SK-N-SH (cell line): ENCODE measurements at regions not wholly inside any gene's neighbourhood (a gene's known extent, or its start where the extent isn't known, plus 50 kb on each side); places are given as distances from the start of the nearest gene placed in this dataset.

Experiments
- CTCF ChIA-PET: fragments of 300-600, 350-600 bp; formaldehyde crosslinking; extraction: SDS; loops from one replicate; lab custom pipeline; 2021; lab: Yijun Ruan, JAX
- POLR2A ChIA-PET: fragments of 350-600 bp; sonication (Branson Sonifier 250); formaldehyde crosslinking; extraction: SDS; loops from one replicate; lab custom pipeline; 2020; ENCODE audit warnings: antibody characterized with exemption, inconsistent platforms; lab: Yijun Ruan, JAX
- DNase-seq: peaks from one replicate; pipeline ENCODE4 v3.0.0; 2012
- H2AFZ ChIP-seq: fragments of 200-600 bp; sonication (generic); 2 replicates; pipeline ENCODE4 v1.8.1; 2016; ENCODE audit warnings: antibody characterized with exemption, mild to moderate bottlenecking, low read depth
- H3F3A ChIP-seq: fragments of 200-600 bp; sonication (generic); replicated peaks from 2 replicates; pipeline ENCODE3; 2016; ENCODE audit warnings: antibody characterized with exemption, mild to moderate bottlenecking; ENCODE audit not compliant: insufficient read depth
- H3K27ac ChIP-seq, 2 experiments: fragments of 200-500 bp in 1 of 2; fragments of 200-600 bp in 1 of 2; sonication (Bioruptor generic) in 1 of 2; sonication (generic), shearing (Covaris generic) in 1 of 2; 2 replicates each; pipeline versions ENCODE4 v1.5.1 to v1.6.1; 2014 to 2016; ENCODE audit warnings: low read depth in 2 of 2, inconsistent platforms in 1 of 2, low read length in 1 of 2, mild to moderate bottlenecking in 1 of 2, mixed read lengths in 1 of 2
- H3K27me3 ChIP-seq: fragments of 200-600 bp; sonication (generic), shearing (Covaris generic); 2 replicates; pipeline ENCODE4 v1.6.1; 2016; ENCODE audit warnings: mixed run types; ENCODE audit not compliant: insufficient read depth
- H3K36me3 ChIP-seq, 2 experiments: fragments of 200-500 bp in 1 of 2; fragments of 200-600 bp in 1 of 2; sonication (Bioruptor generic) in 1 of 2; sonication (generic) in 1 of 2; replicated peaks in 1 of 2; 2 replicates each; pipeline versions ENCODE3 to v1.5.1; 2014 to 2016; ENCODE audit warnings: low read length in 1 of 2, mild to moderate bottlenecking in 1 of 2; ENCODE audit not compliant: insufficient read depth in 2 of 2, control insufficient read depth in 1 of 2
- H3K4me1 ChIP-seq, 2 experiments: fragments of 200-500 bp in 1 of 2; fragments of 200-600 bp in 1 of 2; sonication (Bioruptor generic) in 1 of 2; sonication (generic), shearing (Covaris generic) in 1 of 2; 2 replicates each; pipeline versions ENCODE4 v1.5.1 to v1.6.1; 2014 to 2016; ENCODE audit warnings: low read depth in 1 of 2, low read length in 1 of 2, mixed run types in 1 of 2; ENCODE audit not compliant: insufficient read depth in 2 of 2, control insufficient read depth in 1 of 2
- H3K4me2 ChIP-seq: fragments of 200-600 bp; sonication (generic), shearing (Covaris generic); 2 replicates; pipeline ENCODE4 v1.6.1; 2017; ENCODE audit warnings: mixed run types
- H3K4me3 ChIP-seq, 2 experiments: fragments of 200-500 bp in 1 of 2; fragments of 200-600 bp in 1 of 2; sonication (Bioruptor generic) in 1 of 2; sonication (generic), shearing (Covaris generic) in 1 of 2; 2 replicates each; pipeline versions ENCODE4 v1.5.1 to v1.8.1; 2014 to 2016; ENCODE audit warnings: low read depth in 2 of 2, inconsistent platforms in 1 of 2, low read length in 1 of 2, mild to moderate bottlenecking in 1 of 2, mixed read lengths in 1 of 2, moderate library complexity in 1 of 2
- H3K79me2 ChIP-seq: fragments of 200-600 bp; sonication (generic); 2 replicates; pipeline ENCODE4 v1.8.1; 2017; ENCODE audit warnings: mild to moderate bottlenecking; ENCODE audit not compliant: insufficient read depth
- H3K9ac ChIP-seq: fragments of 200-600 bp; sonication (generic); 2 replicates; pipeline ENCODE4 v1.6.1; 2017; ENCODE audit warnings: mixed run types
- H3K9me2 ChIP-seq: fragments of 200-600 bp; sonication (generic); 2 replicates; pipeline ENCODE4 v1.6.1; 2017; ENCODE audit warnings: mixed run types
- H3K9me3 ChIP-seq: fragments of 200-600 bp; sonication (generic); 2 replicates; pipeline ENCODE4 v1.6.1; 2017; ENCODE audit warnings: mixed run types, mild to moderate bottlenecking, moderate library complexity
- H4K20me1 ChIP-seq: fragments of 200-600 bp; sonication (generic); 2 replicates; pipeline ENCODE4 v1.6.1; 2017; ENCODE audit warnings: mild to moderate bottlenecking, mixed run types; ENCODE audit not compliant: insufficient read depth
- CHD2 ChIP-seq: fragments of 150-350 bp; IDR thresholded peaks from 2 replicates; pipeline ENCODE4 v1.6.1; 2018; ENCODE audit warnings: low read length; ENCODE audit not compliant: partially characterized antibody
- EP300 ChIP-seq, 2 experiments: IDR thresholded peaks; 2 replicates each; pipeline versions ENCODE4 v1.4.0 to v1.6.1; 2012; ENCODE audit warnings: borderline replicate concordance in 1 of 2, low read depth in 1 of 2, low read length in 1 of 2
- EZH2phosphoT487 ChIP-seq: fragments of 200-600 bp; sonication (generic); IDR thresholded peaks from 2 replicates; pipeline ENCODE4 v1.6.1; 2017; ENCODE audit warnings: low read depth, mixed run types, mild to moderate bottlenecking, antibody characterized with exemption, moderate library complexity, borderline replicate concordance
- FOXJ3 ChIP-seq: sonication (generic); formaldehyde crosslinking; IDR thresholded peaks from 2 replicates; pipeline ENCODE4 v1.5.1; 2020; ENCODE audit warnings: mild to moderate bottlenecking, missing genetic modification reagents
- GATA2 ChIP-seq: sonication (generic); formaldehyde crosslinking; IDR thresholded peaks from 2 replicates; pipeline ENCODE4 v1.5.0; 2020; ENCODE audit warnings: mild to moderate bottlenecking, missing genetic modification reagents
- MXI1 ChIP-seq: IDR thresholded peaks from 2 replicates; pipeline ENCODE4 v1.6.1; 2012; ENCODE audit warnings: mild to moderate bottlenecking, low read depth, low read length, improper control_type of control experiment
- NFIC ChIP-seq: IDR thresholded peaks from 2 replicates; pipeline ENCODE4 v1.4.0; 2012; ENCODE audit warnings: borderline replicate concordance
- NRF1 ChIP-seq: IDR thresholded peaks from 2 replicates; pipeline ENCODE4 v1.6.1; 2012; ENCODE audit warnings: low read depth, mild to moderate bottlenecking, low read length
- RCOR1 ChIP-seq: fragments of 150-350 bp; IDR thresholded peaks from 2 replicates; pipeline ENCODE4 v1.6.1; 2017; ENCODE audit warnings: antibody characterized with exemption, low read length
- SMC3 ChIP-seq: IDR thresholded peaks from 2 replicates; pipeline ENCODE4 v1.6.1; 2012; ENCODE audit warnings: low read depth, low read length, improper control_type of control experiment
- TCF12 ChIP-seq: IDR thresholded peaks from 2 replicates; pipeline ENCODE4 v1.4.0; 2012
- YY1 ChIP-seq: IDR thresholded peaks from 2 replicates; pipeline ENCODE4 v1.4.0; 2012; ENCODE audit warnings: low read depth, mild to moderate bottlenecking
- ZBTB33 ChIP-seq: IDR thresholded peaks from 2 replicates; pipeline ENCODE4 v1.4.0; 2012; ENCODE audit warnings: low read depth, borderline replicate concordance
- WGBS: methylation state at CpG from one replicate; pipeline ENCODE4 v1.1.6; 2017; ENCODE audit warnings: low lambda C conversion rate; 5-methylcytosine and 5-hydroxymethylcytosine counted together
- TF ChIP-seq, protein P1 (sequence below): IDR thresholded peaks from 2 replicates; pipeline ENCODE4; 2012
- TF ChIP-seq, protein P2 (sequence below): IDR thresholded peaks from 2 replicates; pipeline ENCODE4 v1.6.1; 2012; ENCODE audit warnings: mild to moderate bottlenecking, low read depth, low read length, moderate library complexity

DNA sequence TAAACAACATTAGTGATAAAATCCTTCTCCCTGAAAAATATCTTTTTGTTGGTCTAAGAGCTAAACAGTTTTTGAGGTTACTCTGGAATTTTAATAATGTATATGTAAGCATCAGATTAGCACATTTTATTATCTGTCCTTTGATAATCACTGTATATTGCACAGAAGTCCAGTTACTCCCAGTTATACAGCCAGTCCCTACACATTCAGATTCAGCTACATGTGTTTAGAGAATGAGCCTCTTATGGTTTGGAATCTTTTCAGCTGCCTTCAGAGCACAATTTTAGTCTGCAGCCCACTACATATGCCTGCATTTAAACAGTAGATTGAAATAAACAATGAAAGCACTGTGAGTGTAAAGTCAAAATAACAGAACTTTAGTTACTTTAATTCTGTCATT is 438.2 kb downstream of the ARHGEF28 start:
- Histone ChIP-seq H3K36me3 (no peaks in the 10 kb centered on the region), H3K4me1 (peaks cover 0 to 5% of the 10 kb centered on the region in 2 experiments; a peak in 2 of 4 replicates), H3K4me2 (no peak overlapping the region), H3K79me2 (no peaks in the 10 kb centered on the region), H3K9ac (no peak overlapping the region), H3K9me2 (no peaks in the 10 kb centered on the region), H3F3A (peaks cover 3% of the 10 kb centered on the region), H3K4me3 (no peak overlapping the region), H3K9me3 (no peaks in the 10 kb centered on the region), H4K20me1 (no peaks in the 10 kb centered on the region), H2AFZ (no peak overlapping the region), H3K27me3 (no peaks in the 10 kb centered on the region), H3K27ac (peak overlapping the region in 1 of 2 experiments; percentile 34; a peak in 1 of 4 replicates)
- ChIA-PET CTCF (no interaction called here), POLR2A (no interaction called here)
- DNase-seq, result no peak
- no peak for TF ChIP-seq CHD2
- no peak for TF ChIP-seq TCF12
- no peak for TF ChIP-seq NFIC
- TF ChIP-seq RCOR1, result no peak
- no peak for TF ChIP-seq FOXJ3 (CRISPR knock-in tag)

DNA sequence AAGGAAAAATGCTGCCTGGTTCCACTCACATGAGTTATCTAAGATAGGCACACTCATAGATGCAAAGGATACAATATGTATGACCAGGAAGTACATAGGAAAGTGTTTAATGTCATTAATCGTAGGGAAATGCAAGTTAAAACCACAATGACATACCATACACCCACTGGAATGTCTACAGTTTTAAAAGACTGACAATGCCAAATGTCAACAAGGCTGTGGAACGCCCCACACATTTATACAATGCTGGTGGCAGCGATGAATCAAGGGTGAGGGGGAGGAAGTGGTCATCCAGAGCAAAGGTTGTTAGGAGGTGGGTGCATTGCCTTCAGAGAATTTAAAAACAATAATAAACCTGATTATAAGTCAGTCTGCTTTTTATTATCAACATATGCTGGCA is 437.8 kb downstream of the ARHGEF28 start:
- H3K79me2 ChIP-seq, result no peaks in the 10 kb centered on the region
- H2AFZ ChIP-seq, result no peak overlapping the region
- H3K9ac ChIP-seq, result no peak overlapping the region
- H4K20me1 ChIP-seq, result no peaks in the 10 kb centered on the region
- TF ChIP-seq EZH2phosphoT487 (no peak), NRF1 (no peak), YY1 (no peak), TCF12 (peak; percentile 29; the same call in 1 of the 2 replicates)
- TF ChIP-seq, protein P1, sequence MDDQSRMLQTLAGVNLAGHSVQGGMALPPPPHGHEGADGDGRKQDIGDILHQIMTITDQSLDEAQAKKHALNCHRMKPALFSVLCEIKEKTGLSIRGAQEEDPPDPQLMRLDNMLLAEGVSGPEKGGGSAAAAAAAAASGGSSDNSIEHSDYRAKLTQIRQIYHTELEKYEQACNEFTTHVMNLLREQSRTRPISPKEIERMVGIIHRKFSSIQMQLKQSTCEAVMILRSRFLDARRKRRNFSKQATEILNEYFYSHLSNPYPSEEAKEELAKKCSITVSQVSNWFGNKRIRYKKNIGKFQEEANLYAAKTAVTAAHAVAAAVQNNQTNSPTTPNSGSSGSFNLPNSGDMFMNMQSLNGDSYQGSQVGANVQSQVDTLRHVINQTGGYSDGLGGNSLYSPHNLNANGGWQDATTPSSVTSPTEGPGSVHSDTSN, result peak; percentile 4; the same call in 1 of the 2 replicates
- TF ChIP-seq, all 33 proteins: peak for 2
- Histone ChIP-seq H3K4me1 (peaks cover 0 to 5% of the 10 kb centered on the region in 2 experiments; a peak in 2 of 4 replicates), H3K27ac (peak overlapping the region in 1 of 2 experiments; percentile 36; a peak in 1 of 4 replicates), H3K36me3 (no peaks in the 10 kb centered on the region), H3K9me3 (no peaks in the 10 kb centered on the region), H3K4me3 (no peak overlapping the region), H3F3A (peaks cover 3% of the 10 kb centered on the region), H3K9me2 (no peaks in the 10 kb centered on the region), H3K4me2 (no peak overlapping the region), H3K27me3 (no peaks in the 10 kb centered on the region)
- DNase-seq, result no peak
- WGBS, result 62% methylated on average over 3 of the region's 3 CpGs
- POLR2A ChIA-PET, result no interaction called here
- CTCF ChIA-PET, result no interaction called here

- no peak overlapping the region for H3K9ac ChIP-seq
- POLR2A ChIA-PET, result no interaction called here
- H3K27me3 ChIP-seq, result no peaks in the 10 kb centered on the region
- no peak for DNase-seq
- peaks cover 0 to 5% of the 10 kb centered on the region in 2 experiments; a peak in 2 of 4 replicates for H3K4me1 ChIP-seq
- H4K20me1 ChIP-seq, result no peaks in the 10 kb centered on the region
- H3K9me2 ChIP-seq, result no peaks in the 10 kb centered on the region
- H3K4me3 ChIP-seq, result no peak overlapping the region
- H3K79me2 ChIP-seq, result no peaks in the 10 kb centered on the region
- WGBS, result 97% methylated on average over 4 of the region's 4 CpGs
- H3K9me3 ChIP-seq, result no peaks in the 10 kb centered on the region
- peak overlapping the region in 1 of 2 experiments; percentile 36; a peak in 1 of 4 replicates for H3K27ac ChIP-seq
- no peak overlapping the region for H2AFZ ChIP-seq
- CTCF ChIA-PET, result no interaction called here
- no peak overlapping the region for H3K4me2 ChIP-seq
- peaks cover 3% of the 10 kb centered on the region for H3F3A ChIP-seq
- no peaks in the 10 kb centered on the region for H3K36me3 ChIP-seq
- no peak for TF ChIP-seq SMC3
- no peak for TF ChIP-seq EP300 (IDR thresholded peaks at IDR 0.05; ENCODE audit: borderline replicate concordance in 1 of 2, low read depth in 1 of 2, low read length in 1 of 2)
- no peak for TF ChIP-seq ZBTB33
- TF ChIP-seq, protein P2, sequence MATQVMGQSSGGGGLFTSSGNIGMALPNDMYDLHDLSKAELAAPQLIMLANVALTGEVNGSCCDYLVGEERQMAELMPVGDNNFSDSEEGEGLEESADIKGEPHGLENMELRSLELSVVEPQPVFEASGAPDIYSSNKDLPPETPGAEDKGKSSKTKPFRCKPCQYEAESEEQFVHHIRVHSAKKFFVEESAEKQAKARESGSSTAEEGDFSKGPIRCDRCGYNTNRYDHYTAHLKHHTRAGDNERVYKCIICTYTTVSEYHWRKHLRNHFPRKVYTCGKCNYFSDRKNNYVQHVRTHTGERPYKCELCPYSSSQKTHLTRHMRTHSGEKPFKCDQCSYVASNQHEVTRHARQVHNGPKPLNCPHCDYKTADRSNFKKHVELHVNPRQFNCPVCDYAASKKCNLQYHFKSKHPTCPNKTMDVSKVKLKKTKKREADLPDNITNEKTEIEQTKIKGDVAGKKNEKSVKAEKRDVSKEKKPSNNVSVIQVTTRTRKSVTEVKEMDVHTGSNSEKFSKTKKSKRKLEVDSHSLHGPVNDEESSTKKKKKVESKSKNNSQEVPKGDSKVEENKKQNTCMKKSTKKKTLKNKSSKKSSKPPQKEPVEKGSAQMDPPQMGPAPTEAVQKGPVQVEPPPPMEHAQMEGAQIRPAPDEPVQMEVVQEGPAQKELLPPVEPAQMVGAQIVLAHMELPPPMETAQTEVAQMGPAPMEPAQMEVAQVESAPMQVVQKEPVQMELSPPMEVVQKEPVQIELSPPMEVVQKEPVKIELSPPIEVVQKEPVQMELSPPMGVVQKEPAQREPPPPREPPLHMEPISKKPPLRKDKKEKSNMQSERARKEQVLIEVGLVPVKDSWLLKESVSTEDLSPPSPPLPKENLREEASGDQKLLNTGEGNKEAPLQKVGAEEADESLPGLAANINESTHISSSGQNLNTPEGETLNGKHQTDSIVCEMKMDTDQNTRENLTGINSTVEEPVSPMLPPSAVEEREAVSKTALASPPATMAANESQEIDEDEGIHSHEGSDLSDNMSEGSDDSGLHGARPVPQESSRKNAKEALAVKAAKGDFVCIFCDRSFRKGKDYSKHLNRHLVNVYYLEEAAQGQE, result no peak
- TF ChIP-seq, protein P1, result no peak
- no peak for TF ChIP-seq GATA2
- TF ChIP-seq MXI1, result no peak
These were observed 437.4 kb downstream of the ARHGEF28 start for GRCh38 chr5:74063346-74063745.
